Fibroblast of the aortic adventitia (primary cell): ENCODE measurements at regions not wholly inside any gene's neighbourhood (a gene's known extent, or its start where the extent isn't known, plus 50 kb on each side); places are given as distances from the start of the nearest gene placed in this dataset.

ENCODE experiments used
- DNase-seq: peaks from one replicate; pipeline ENCODE4 v3.0.0-alpha.2; 2010; ENCODE audit warnings: low read depth
- H3K4me3 ChIP-seq: 2 replicates; pipeline ENCODE4 v1.5.1; 2011; ENCODE audit warnings: low read depth, mild to moderate bottlenecking, control low read depth, low read length, moderate library complexity
- CTCF ChIP-seq: IDR thresholded peaks from 2 replicates; pipeline ENCODE4 v1.5.1; 2011; ENCODE audit warnings: mild to moderate bottlenecking, low read length, control low read depth, inconsistent platforms; ENCODE audit not compliant: insufficient read depth

DNA sequence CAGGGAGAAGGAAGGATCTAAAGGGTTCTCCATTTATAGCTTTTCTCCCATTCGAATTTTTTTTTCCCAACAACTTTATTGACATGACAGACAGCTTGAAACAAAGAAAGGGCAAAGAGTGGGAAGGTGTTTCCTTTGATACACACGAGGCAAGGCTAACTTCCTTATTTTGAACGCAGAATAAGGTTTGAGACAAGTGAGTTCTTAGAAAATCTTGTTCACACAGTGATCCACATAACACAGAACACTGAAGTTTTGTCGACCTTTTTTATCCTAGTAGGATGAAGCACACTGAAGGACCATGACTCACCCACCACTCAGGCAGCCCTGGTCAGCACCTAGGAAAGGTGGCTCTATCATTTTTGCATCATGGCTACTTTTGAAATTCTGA lies 425.8 kb upstream of the MDFIC2 start:
- H3K4me3 ChIP-seq = no peak overlapping the region

DNA sequence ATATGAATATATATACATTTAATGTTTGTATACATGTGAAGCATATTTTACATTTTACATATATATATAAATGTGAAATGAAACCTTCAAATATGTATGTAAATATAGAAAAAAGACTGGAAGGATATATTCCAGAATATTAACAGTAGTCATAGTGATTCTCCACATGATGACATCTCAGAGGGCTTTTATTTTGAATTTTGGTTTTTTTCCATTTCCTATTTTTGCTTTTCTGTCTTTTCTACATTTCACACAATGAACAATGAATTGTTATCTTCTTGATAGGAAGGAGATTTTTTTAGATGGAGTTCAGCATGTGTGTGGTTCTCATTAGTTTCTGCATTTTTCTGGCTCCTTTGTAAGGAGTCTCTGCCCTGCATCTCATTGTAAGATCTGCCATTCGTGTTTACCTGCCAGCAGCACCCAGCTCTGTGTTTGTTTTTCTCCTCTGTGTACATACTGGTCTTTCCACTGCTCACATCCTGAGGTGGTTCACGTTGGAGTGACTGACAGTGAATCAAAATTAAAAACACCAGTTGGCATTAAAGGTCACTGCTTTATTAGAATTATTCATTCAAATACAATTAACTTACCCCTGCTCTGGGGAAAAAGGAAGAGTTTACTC lies 425.3 kb upstream of the MDFIC2 start:
- DNase-seq = peak; percentile 27
- TF ChIP-seq CTCF = no peak
- no peak overlapping the region for H3K4me3 ChIP-seq

More for the DNA sequence above, 425.8 kb upstream of the MDFIC2 start:
- no peak for DNase-seq
- TF ChIP-seq CTCF = no peak

DNA sequence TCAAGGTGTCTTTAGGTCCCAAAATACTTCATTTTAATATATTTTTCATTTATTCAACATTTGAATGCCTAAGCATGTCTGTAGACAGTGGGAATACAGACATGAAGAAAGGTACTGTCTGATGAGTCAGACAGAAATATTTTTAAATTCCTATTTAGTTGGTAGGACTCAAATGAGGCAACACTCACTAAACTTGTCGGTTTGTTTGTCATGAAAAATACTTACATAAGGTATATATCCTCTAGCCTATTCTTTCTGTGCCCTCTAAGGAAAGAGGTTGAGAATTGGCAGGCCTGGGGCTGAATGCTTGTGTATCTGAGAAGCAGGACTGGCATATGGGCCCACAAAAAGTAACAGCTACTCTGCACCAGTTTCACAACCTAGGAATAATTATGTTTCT lies 423.6 kb upstream of the MDFIC2 start:
- no peak overlapping the region for H3K4me3 ChIP-seq
- DNase-seq = peak; percentile 31
- no peak for TF ChIP-seq CTCF

- H3K4me3 ChIP-seq = no peak overlapping the region
- DNase-seq = no peak
- no peak for TF ChIP-seq CTCF
Observed at GRCh38 chr3:70734756-70735155, 422.3 kb upstream of the MDFIC2 start.

DNA sequence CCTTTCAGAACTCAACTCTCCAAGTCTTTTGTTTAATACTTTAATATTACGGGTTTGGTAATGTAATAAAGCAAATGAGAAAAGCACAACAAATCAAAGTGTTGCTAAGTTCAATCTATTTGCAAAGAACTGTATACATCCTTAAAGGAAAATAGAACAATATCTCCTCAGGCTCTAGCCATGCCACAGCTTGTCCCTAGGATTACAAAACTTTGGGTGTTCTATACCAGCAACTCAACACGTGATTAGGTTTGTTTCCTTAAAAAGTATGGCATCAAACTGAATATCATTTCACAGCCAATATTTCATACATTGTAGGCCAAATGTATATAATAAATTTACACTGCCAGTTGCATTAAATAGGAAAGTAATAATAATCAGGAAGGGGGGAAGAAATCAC lies 418.6 kb upstream of the MDFIC2 start:
- no peak for TF ChIP-seq CTCF
- DNase-seq = no peak
- H3K4me3 ChIP-seq = no peak overlapping the region

GRCh38 chr3:70729845-70730244 lies 417.4 kb upstream of the MDFIC2 start:
- DNase-seq = no peak
- no peak for TF ChIP-seq CTCF
- H3K4me3 ChIP-seq = no peak overlapping the region

DNA sequence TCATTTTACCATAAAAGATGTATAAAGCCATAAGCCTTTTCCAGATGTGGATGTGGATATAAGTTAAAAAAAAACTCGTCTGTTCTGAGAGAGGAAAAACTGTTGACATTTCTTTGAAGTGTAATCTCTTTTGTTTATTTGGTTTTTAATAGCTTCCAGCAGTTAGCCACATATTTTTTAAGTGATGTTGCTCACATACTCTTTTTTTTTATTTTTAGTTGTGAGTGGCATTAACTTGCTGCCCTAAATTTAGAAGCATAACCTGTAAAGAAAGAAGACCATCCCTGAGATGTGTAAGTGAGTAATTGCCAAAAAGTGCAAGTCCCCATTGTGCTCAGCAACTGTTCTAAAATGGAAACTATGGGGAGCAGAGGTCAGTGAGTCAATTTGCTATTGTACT lies 415.9 kb upstream of the MDFIC2 start:
- TF ChIP-seq CTCF = no peak

More for the DNA sequence above, 415.9 kb upstream of the MDFIC2 start:
- H3K4me3 ChIP-seq = no peak overlapping the region
- DNase-seq = peak; percentile 47
